Left colon (tissue), 2 donors: ENCODE measurements at regions not wholly inside any gene's neighbourhood (a gene's known extent, or its start where the extent isn't known, plus 50 kb on each side); places are given as distances from the start of the nearest gene placed in this dataset.
"Not testable (repeated sequence)": the region's sequence is repeated elsewhere in the genome, so short reads cannot be mapped to it uniquely, and the experiment has no call there.

Experiments
- ATAC-seq: fragments of 200-7000 bp; cut with Tn5 transposase; one replicate; pipeline ENCODE4 v1.9.1; 2020; ENCODE audit warnings: mild to moderate bottlenecking, moderate library complexity
- DNase-seq, 2 donors: peaks; one replicate each; pipeline ENCODE4 v3.0.0-alpha.2; 2020
- intact Hi-C, 2 donors: fragments of 100-400 bp; cut with DNase I in 1 of 2; cut with micrococcal nuclease in 1 of 2; formaldehyde crosslinking; loops; one replicate each; pipeline versions ENCODE4 v1.11.2 to v1.14.0; 2022; cut with DNase I, micrococcal nuclease
- donor health status: DM: no; HTN: no; CAD: no.
- donor health status: DM: yes; HTN: yes; CAD: no.

DNA sequence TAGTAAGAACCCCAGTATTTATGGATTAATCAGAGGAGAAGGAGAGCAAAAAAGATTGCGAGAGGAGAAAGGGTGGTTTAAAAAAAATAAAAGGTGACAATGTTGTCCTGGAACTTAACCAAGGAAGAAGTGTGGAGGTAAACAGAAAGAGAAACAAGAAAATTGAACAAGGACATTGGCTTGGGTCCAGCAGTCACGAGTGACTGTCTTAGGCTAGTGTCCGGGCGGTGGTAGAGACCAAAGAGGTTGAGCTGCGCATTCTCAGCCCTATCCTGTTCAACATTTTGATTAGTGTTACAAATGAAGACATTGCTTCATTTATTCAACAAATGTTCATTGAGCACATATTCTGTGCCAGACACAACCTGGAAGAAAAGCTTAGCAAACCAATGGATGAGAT lies 329.9 kb downstream of the FGFR2 start:
- DNase-seq, result peak in 1 of 2 donors; percentile 32
- intact Hi-C loops, result no loop called here
- peak; percentile 27 for ATAC-seq

DNA sequence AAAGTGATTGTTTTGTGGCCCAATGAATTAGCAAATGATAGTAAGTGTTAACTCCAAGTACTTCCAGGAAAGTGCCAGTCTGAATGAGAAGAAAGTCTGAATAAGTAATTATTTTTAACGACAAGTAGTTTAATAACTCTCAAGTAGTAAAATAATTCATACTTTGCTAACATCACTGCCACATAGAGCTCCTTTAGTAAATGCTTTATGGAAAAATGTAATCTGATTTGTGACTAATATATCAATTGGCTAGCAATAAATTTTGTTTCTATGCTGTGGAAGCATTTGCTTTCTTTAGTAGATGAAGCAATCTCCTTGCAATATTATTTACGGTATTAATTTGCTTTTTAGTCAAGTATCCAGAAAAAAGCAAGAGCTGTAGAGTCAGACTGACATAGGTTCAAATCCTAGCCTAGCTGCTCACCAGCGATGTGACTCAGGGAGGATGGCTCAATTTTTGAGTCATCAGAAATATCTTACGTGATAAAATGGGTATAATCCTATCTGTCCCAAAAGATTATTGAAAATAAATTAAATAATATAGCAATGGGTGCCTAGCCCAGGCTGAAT lies 329.3 kb downstream of the FGFR2 start:
- intact Hi-C loops, result no loop called here
- ATAC-seq, result no peak

DNA sequence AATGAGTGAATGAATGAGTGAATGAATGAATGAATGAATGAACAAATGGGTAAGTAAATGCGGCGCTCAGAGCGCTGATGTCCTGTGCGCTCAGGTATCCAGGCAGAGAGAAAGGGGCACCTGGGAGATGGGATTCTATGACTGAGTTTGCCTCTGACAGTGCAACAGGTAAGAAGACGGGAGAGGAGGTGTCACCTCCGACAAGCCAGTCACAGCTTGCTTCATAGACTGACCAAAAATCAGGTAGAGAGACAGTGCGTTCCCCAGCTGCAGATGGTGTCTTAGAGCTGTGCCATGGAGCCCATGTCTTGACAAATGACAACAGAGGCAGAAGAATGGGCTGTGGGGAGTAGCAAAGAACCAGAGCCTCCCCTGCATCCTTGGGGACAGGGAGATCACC lies 327.3 kb downstream of the FGFR2 start:
- intact Hi-C loops, result no loop called here
- DNase-seq (no peak), ATAC-seq (no peak)

More for the DNA sequence above, 329.3 kb downstream of the FGFR2 start:
- no peak for DNase-seq

DNA sequence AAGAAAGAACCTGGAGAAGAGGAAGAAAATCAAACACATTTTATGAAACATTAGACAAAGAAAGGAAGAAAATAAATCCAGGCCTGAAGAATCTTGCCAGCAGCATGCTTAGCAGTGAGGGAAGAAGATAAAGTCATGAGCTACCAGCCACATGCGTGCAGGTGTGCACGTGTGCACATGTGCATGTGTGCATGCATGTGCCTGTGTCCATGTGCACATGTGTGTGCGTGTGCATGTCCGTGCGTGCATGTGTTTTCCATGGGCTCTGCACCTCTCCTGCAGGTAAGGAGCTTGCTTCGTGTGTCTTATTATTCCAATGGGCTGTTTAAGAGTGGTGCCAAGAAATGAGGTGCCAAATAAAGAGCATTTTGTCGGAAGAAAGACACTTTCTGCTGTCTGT lies 322.2 kb downstream of the FGFR2 start:
- no peak for DNase-seq
- ATAC-seq, result no peak
- intact Hi-C loops, result no loop called here

DNA sequence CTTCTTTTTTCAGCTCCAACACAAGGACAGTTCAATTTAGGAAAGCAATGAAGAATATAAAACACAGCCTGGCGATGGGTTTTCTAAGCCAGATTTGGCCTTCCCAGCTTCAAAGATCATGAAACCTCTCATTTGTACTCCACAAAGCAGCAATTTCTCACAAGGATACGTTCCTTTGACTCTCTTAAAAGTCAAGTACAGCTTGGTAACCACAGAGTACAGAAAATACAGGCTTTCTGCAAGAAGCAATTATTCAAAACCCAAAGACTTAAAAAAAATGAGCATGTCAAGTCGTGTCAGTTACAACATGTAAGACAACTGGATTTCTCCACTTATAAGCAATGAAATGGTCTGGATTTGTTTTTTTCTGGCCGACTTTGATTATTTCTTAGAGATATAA lies 321.4 kb downstream of the FGFR2 start:
- ATAC-seq (no peak), DNase-seq (no peak)
- intact Hi-C loops, result no loop called here

DNA sequence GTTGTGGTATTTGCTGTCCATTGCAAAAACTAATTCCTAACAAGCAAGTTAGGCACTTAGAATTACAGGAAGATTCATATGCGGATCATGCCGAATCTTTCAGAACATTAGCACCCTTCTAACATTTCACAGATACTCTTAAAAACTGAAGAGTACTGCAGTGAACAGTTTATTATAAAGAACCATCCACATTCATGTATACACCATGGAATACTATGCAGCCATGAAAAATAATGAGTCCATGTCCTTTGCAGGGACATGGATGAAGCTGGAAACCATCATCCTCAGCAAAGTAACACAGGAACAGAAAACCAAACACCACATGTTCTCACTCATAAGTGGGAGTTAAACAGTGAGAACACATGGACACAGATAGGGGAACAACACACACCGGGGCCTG lies 319.9 kb downstream of the FGFR2 start:
- ATAC-seq, DNase-seq, intact Hi-C loops: not testable (repeated sequence)

DNA sequence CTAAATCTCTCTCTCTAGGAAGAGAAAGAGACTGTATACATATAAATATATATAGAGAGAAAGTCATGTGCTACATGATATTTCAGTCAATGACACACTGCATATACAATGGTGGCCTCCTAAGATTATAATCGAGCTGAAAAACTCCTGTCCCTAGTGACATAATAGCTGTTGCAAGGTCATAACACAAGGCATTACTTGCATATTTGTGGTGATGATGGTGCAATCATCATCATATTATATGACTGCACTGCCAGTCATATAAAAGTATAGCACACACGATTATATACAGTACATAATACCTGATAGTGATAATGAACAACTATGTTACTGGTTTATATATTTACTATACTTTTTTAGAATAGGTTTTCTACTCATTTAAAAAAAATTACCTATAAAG lies 316.7 kb downstream of the FGFR2 start:
- intact Hi-C loops, result no loop called here
- ATAC-seq, result peak; percentile 70
- DNase-seq, result no peak

DNA sequence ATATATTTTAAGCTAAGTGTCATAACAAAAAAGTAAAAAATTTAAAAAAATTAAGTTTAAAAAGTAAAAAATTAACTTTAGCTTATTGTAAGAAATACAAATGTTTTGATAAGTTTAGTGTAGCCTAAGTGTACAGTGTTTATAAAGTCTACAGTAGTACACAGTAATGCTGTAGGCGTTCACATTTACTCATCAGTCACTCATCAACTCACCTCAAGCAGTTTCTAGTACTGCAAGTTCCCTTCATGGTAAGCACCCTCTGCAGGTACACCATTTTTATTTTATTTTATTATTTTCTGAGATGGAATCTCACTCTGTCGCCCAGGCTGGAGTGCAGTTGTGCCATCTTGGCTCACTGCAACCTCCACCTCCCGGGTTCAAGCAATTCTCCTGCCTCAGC lies 316.0 kb downstream of the FGFR2 start:
- ATAC-seq (peak; percentile 63), DNase-seq (no peak)
- intact Hi-C loops, result no loop called here

DNA sequence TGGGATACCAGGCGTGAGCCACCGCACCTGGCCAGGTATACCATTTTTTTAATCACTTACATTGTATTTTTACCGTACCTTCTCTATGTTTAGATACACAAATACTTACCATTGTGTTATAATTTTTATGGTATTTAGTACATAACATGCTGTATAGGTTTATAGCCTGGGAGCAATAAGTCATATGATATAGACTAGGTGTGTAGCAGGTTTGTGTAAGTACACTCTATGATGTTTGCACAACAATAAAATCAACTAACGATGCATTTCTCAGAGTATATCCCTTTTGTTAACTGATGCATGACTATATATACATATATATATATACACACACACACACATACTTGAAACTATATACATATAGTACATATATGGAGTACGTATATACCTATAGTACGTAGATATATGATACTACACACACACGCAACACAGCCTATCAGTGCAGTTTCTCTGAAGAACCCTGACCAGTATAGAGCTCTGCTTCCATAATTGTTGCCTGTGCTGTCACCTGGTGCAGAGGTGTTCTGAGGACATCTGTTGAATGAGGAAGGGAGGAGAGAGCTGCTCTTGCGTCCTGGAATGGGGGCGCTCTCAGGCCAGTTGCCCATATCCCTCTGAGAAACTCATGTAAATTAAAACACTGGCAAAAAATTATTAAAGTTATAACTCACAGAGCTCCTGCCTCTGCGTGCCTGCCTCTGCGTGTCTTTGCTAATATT lies 315.3 kb downstream of the FGFR2 start:
- intact Hi-C loops, result no loop called here
- ATAC-seq (peak; percentile 80), DNase-seq (peak; percentile 56 to 61)

DNA sequence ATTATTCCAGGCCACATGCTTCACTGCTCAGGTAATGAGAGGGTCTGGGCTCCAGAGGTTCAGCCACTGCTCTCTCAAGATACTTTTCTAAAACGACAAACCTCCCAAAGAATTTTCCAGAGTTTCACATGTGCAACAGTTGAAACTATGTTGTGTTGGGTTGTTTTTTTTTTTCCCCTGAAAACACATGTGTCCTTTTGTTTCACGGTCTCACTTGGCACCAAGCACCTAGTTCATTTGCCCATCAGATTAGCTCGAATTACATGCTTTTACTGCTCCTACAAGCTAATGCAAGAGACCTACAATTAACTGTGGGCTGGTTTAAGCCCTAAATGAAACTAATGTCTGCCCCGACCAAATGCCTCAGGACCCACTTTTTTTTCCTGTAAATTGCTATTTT lies 313.3 kb downstream of the FGFR2 start:
- ATAC-seq (no peak), DNase-seq (no peak)
- intact Hi-C loops, result no loop called here

DNA sequence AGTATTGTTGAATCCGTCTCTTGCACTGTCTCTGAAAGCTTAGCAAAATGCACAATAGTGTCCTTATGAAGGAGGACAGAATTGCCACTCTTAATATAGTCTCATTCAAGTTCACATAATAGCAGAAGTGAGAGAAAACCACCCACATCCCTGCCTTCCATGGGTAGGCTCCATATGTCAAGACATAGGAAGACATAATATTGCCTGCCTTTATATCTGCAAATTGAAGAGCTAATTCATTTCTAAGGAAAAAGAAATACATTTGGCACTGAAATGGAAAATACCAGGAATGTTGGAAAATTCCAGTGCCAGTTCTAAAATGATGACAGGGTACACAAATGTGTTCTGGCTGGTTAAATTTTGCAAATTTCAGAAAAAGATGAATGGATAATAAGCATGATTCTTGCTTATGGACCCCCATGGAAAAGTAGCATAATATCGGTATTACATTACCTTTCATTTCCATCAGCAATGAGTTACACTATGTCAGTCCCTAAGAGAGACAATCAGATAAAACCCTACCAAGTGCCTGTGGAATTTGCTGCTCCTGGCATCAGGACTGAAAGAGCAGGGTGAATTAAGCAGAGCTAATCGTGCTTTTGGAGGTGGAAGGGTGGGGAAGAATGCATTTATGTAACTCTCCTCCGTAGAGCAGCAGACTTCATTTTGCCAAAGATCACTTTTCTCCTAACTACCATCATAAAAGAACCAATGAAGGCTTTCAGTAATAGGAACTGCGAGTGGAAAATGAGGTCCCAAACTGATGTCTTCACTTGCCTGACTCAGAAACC lies 312.6 kb downstream of the FGFR2 start:
- intact Hi-C loops, result no loop called here
- DNase-seq (no peak), ATAC-seq (no peak)

DNA sequence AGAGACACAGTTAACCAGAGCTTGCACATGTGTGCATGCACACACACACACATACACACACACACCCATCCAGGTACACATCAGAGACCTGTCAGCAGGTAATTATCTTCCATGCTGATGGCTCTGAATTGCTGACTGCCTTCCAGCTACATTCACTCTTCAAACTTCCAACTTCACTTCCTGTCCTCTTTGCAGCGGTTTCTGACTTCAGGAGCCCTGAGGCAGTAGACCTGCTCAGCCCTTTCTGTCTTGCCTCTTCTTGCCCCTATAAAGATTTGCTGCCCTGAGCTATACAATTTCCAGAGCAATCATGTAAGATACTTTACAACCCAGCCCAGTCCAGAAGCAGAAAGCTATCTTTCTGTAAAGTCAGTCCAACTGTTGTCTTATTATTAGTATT lies 310.2 kb downstream of the FGFR2 start:
- peak; percentile 29 for ATAC-seq
- intact Hi-C loops, result no loop called here
- no peak for DNase-seq

DNA sequence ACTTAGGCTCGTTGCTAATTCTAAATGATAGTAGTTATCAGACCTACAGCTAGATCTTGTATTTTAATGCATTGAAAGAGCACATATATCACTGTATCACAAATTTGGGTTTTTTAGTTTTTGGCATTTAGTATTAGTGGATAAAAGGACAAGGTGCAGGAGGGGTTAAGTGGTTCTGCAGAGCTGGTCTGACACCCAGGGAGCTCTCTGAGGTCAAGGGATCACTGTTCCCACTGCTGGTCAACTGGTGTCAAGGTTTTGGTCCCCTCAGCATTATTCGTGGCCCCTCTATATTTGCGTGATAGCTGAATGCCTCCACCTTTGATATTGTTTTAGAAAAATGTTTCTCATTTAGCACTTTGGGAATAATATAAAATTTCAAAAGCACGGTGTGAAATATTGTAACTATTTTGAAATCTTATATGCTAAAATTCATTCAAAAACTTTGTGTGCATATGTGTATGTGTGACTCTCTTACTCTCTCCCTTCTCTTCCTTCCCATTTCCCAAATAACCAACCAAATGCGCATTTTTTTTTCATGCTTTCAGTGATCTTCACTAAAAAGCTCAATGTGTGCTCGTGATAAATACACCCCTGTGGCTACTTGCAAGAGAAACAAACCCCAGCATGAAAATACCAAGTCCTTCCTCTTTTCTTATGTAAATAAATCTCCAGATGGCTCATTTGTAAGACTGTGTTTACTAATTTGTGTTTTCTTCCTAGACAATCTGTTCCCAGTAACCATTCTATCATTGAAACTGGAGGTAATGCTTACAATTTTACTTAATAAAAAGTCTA lies 309.2 kb downstream of the FGFR2 start:
- intact Hi-C loops, result no loop called here
- ATAC-seq (no peak), DNase-seq (no peak)

DNA sequence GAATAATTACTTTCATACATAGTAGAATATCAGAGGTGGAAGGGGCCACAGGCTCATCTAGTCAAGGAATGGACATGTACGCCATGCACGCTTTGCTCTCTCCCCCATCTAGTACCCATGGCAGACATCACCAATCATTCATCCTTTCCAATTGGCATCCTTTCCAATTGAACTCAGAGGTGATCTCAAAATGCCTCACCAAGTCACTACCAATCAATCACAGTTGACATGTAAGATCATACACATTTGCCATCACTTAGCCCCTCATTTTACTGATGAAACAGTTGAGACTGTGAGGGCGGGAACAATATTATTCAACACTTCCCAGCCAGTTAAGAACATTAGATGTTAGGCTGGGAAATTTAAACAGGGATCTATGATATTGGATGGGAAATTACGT lies 308.4 kb downstream of the FGFR2 start:
- intact Hi-C loops, result no loop called here
- DNase-seq, result no peak
- no peak for ATAC-seq

DNA sequence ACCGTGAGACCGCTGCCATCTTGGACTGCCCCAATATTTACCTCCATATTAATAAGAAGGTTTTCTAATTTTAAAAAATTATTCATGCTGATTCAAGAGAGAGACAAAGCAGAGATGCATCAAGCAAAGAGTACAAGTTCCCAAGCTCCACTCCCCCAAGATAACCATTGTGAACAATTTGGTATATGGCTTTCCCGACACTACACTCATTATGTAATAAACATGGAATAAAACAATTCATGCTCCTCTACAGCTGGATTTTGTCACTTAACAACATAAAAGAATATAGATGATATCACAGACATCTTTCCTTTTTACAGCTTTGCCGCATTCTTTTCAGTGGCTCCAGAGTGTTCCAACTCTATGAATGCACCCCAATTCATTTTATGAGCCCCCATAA lies 307.6 kb downstream of the FGFR2 start:
- DNase-seq, result no peak
- ATAC-seq, result peak; percentile 78

DNA sequence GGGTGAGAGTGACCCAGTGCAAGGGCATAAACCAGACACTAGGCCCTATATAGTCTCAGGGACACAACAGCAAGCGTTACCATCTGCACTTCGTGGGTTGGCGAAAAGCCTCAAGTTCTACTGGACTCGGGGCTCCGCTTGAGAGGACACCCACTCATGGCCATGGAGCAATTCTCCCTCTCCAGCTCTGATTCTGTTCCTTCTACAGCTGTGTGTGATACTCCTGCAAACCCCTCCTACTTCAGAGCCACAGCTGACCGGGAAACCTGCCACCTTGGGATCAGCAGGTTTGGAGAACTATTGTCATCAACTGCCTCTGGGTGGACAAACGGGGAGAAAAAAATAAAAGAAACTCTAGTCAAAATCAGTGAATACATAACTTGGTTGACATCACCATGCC lies 306.9 kb downstream of the FGFR2 start:
- no peak for DNase-seq
- intact Hi-C loops, result no loop called here
- no peak for ATAC-seq

More for the DNA sequence above, 307.6 kb downstream of the FGFR2 start:
- intact Hi-C loops, result no loop called here

DNA sequence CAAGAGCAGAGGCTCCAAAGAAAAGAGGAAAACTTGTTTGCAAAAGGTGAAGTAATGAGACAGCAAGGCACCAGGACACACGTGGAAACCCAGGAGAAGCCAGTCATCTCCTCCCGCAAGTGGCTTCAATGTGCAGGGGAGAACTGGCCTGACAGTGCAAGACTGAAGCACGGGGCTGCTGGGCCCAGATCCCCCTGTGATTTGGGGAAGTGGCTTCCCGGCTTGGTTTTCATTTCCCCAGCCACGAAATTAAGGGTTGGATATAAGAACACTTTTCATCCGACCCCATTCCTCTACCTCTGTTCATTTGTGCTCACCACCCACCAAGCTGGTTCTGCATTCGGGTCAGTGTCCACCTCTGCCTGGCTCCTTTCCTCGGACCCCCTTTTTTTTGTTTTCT lies 306.4 kb downstream of the FGFR2 start:
- DNase-seq, result no peak
- intact Hi-C loops, result no loop called here
- no peak for ATAC-seq

DNA sequence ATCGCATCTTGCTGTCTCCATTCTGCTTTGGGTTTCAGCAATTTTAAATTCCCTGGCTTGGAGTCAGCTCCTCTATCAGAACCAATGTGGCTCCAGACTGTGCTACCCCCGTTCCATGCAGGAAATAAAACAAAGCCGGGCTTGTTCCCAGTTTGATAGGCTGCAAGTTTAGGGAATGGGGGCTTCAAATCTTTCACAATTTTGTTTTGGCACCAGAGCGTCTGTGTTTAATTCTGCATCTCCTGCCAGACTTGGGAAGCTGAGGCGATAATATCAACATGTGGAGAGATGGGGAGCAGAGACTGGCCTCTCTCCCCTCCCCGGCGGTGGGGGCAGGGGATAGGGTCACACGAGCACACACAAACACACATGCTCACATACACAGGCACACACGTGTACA lies 305.9 kb downstream of the FGFR2 start:
- DNase-seq, result no peak
- intact Hi-C loops, result no loop called here
- no peak for ATAC-seq

DNA sequence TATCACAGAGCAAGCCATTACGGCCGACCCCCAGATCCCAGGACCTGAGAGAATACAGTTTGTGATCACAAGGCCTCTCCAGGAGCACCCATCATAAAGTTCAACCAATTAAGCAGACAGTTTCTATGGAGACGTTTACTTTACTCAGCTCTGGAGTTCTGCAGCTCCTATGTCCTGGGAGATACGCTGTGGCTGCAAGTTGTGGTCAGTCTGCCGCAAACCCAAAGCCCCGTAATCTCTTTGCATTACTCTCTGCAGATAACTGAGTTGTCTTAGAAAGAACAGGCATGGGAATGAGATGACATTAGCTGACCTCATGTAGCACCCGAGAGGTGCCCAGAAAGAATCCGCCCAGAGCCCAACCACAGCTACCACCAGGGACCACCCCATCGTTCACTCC lies 305.1 kb downstream of the FGFR2 start:
- ATAC-seq (peak; percentile 32), DNase-seq (no peak)
- intact Hi-C loops, result no loop called here
